HCT116 (cell line): ENCODE measurements at regions not wholly inside any gene's neighbourhood (a gene's known extent, or its start where the extent isn't known, plus 50 kb on each side); places are given as distances from the start of the nearest gene placed in this dataset.

ENCODE experiments used
- ATAC-seq: fragments of 200-7000 bp; cut with Tn5 transposase; 2 replicates; pipeline ENCODE4 v1.9.1; 2020; ENCODE audit warnings: mild to moderate bottlenecking, moderate library complexity
- BruUV-seq: library from RNA; stranded (reverse); fragments of 400-500 nt; replicated peaks from 2 replicates; lab custom pipeline; 2021; lab: Mats Ljungman, UMichigan
- CTCF ChIA-PET: fragments of 300-600 bp; sonication (Branson Sonifier 250); formaldehyde crosslinking; loops from one replicate; lab custom pipeline; 2021; ENCODE audit warnings: antibody characterized with exemption; lab: Charles Lee
- POLR2A ChIA-PET: fragments of 300-600, 350-600 bp; sonication (Branson Sonifier 250); formaldehyde crosslinking; loops from one replicate; lab custom pipeline; 2021; ENCODE audit warnings: antibody characterized with exemption; lab: Charles Lee
- RAD21 ChIA-PET, 2 experiments: fragments of 300-600 bp; sonication (Branson Sonifier 250); formaldehyde crosslinking; loops; one replicate each; lab custom pipeline; 2023; ENCODE audit warnings: low total read pairs in 2 of 2; ENCODE audit not compliant: uncharacterized antibody in 2 of 2, unreplicated experiment in 2 of 2, low non-redundant PET in 1 of 2; lab: Charles Lee
- DNase-seq: peaks from one replicate; pipeline ENCODE4 v3.0.0-alpha.2; 2010; ENCODE audit warnings: low read depth, low spot score
- H2AFZ ChIP-seq: fragments of 200-600 bp; shearing (Covaris generic), sonication (generic); 2 replicates; pipeline ENCODE4 v1.6.1; 2017; ENCODE audit warnings: low read depth, mixed run types, mixed read lengths, antibody characterized with exemption, low read length; ENCODE audit not compliant: poor library complexity, severe bottlenecking
- H3K27ac ChIP-seq: 2 replicates; pipeline ENCODE4 v1.5.1; 2012; ENCODE audit warnings: low read depth, low read length
- H3K27me3 ChIP-seq: fragments of 200-600 bp; sonication (generic); 2 replicates; pipeline ENCODE4 v1.6.1; 2016; ENCODE audit warnings: mixed run types, low read length, mixed read lengths; ENCODE audit not compliant: insufficient read depth
- H3K36me3 ChIP-seq, 2 experiments: fragments of 200-500 bp in 1 of 2; fragments of 200-600 bp in 1 of 2; sonication (Bioruptor generic) in 1 of 2; sonication (generic) in 1 of 2; 2 replicates each; pipeline versions ENCODE4 v1.5.1 to v1.6.1; 2014 to 2016; ENCODE audit warnings: low read length in 2 of 2, inconsistent platforms in 1 of 2, mixed read lengths in 1 of 2, mixed run types in 1 of 2; ENCODE audit not compliant: insufficient read depth in 2 of 2, control insufficient read depth in 1 of 2
- H3K4me1 ChIP-seq, 2 experiments: fragments of 200-600 bp in 1 of 2; sonication (generic) in 1 of 2; 2 replicates each; pipeline versions ENCODE4 v1.5.1 to v1.6.1; 2012 to 2017; ENCODE audit warnings: low read length in 2 of 2, inconsistent platforms in 1 of 2, mild to moderate bottlenecking in 1 of 2, mixed read lengths in 1 of 2, mixed run types in 1 of 2, moderate library complexity in 1 of 2; ENCODE audit not compliant: insufficient read depth in 2 of 2, control insufficient read depth in 1 of 2
- H3K4me2 ChIP-seq: fragments of 200-600 bp; sonication (generic); 2 replicates; pipeline ENCODE4 v1.6.1; 2017; ENCODE audit warnings: mixed run types, low read length, mixed read lengths
- H3K4me3 ChIP-seq, 2 experiments: fragments of 200-600 bp in 1 of 2; sonication (generic) in 1 of 2; replicated peaks in 1 of 2; 2 replicates each; pipeline ENCODE4 v1.5.1; 2011 to 2016; ENCODE audit warnings: low read length in 2 of 2, control low read depth in 1 of 2, low read depth in 1 of 2, mild to moderate bottlenecking in 1 of 2, mixed read lengths in 1 of 2, mixed run types in 1 of 2
- H3K79me2 ChIP-seq: fragments of 200-600 bp; sonication (generic); 2 replicates; pipeline ENCODE4 v1.6.1; 2017; ENCODE audit warnings: mild to moderate bottlenecking, mixed run types, low read length, moderate library complexity, mixed read lengths; ENCODE audit not compliant: insufficient read depth
- H3K9ac ChIP-seq: fragments of 200-600 bp; sonication (generic); 2 replicates; pipeline ENCODE4 v1.6.1; 2016; ENCODE audit warnings: low read length, mixed read lengths
- H3K9me2 ChIP-seq: fragments of 200-600 bp; sonication (generic), shearing (Covaris generic); 2 replicates; pipeline ENCODE4 v1.6.1; 2017; ENCODE audit warnings: mixed run types, mild to moderate bottlenecking, moderate library complexity; ENCODE audit not compliant: insufficient read depth
- H3K9me3 ChIP-seq, 2 experiments: fragments of 200-500 bp in 1 of 2; fragments of 200-600 bp in 1 of 2; sonication (Bioruptor generic) in 1 of 2; sonication (generic) in 1 of 2; 2 replicates each; pipeline ENCODE4 v1.6.1; 2014 to 2017; ENCODE audit warnings: low read length in 2 of 2, mixed read lengths in 2 of 2, inconsistent platforms in 1 of 2, low read depth in 1 of 2, mild to moderate bottlenecking in 1 of 2, mixed run types in 1 of 2, moderate library complexity in 1 of 2; ENCODE audit not compliant: control insufficient read depth in 1 of 2, insufficient read depth in 1 of 2
- H4K20me1 ChIP-seq: fragments of 200-600 bp; sonication (generic), shearing (Covaris generic); 2 replicates; pipeline ENCODE4 v1.6.1; 2017; ENCODE audit warnings: mixed run types, mild to moderate bottlenecking, moderate library complexity; ENCODE audit not compliant: insufficient read depth
- ATF3 ChIP-seq: IDR thresholded peaks from 2 replicates; pipeline ENCODE4 v1.6.1; 2012
- CTCF ChIP-seq, 3 experiments: fragments of 200-600 bp in 1 of 3; sonication (generic) in 1 of 3; IDR thresholded peaks in 2 of 3; conservative IDR thresholded peaks in 1 of 3; 2 replicates each; pipeline ENCODE4 v1.5.1; 2012 to 2017; ENCODE audit warnings: low read depth in 2 of 3, low read length in 2 of 3, antibody characterized with exemption in 1 of 3, borderline replicate concordance in 1 of 3, control low read depth in 1 of 3, mild to moderate bottlenecking in 1 of 3, mixed read lengths in 1 of 3, mixed run types in 1 of 3, moderate library complexity in 1 of 3; ENCODE audit not compliant: insufficient read depth in 1 of 3
- FOSL1 ChIP-seq: IDR thresholded peaks from 2 replicates; pipeline ENCODE4 v1.6.1; 2012; ENCODE audit warnings: low read depth
- JUND ChIP-seq: IDR thresholded peaks from 2 replicates; pipeline ENCODE4 v1.6.1; 2012
- REST ChIP-seq: IDR thresholded peaks from 2 replicates; pipeline ENCODE4 v1.6.1; 2012; ENCODE audit warnings: low read depth
- SIN3A ChIP-seq: IDR thresholded peaks from 2 replicates; pipeline ENCODE4 v1.6.1; 2012; ENCODE audit warnings: low read depth
- ZBTB33 ChIP-seq: IDR thresholded peaks from 2 replicates; pipeline ENCODE4 v1.6.1; 2011; ENCODE audit warnings: mild to moderate bottlenecking, low read length, moderate library complexity; ENCODE audit not compliant: insufficient replicate concordance; ENCODE audit errors: extremely low read depth
- intact Hi-C: fragments of 100-400 bp; cut with micrococcal nuclease; formaldehyde crosslinking; loops from 2 replicates; pipeline ENCODE4 v1.10.0; 2022

GRCh38 chr3:90128391-90128790, 1021.0 kb downstream of the EPHA3 start:
- H3K9me2 ChIP-seq = no peaks in the 10 kb centered on the region
- no peaks in the 10 kb centered on the region for H3K79me2 ChIP-seq
- H3K27ac ChIP-seq = no peak overlapping the region
- BruUV-seq = no TSS peak
- H3K27me3 ChIP-seq = no peaks in the 10 kb centered on the region
- ChIA-PET CTCF (no interaction called here), POLR2A (no interaction called here), RAD21 (no interaction called here)
- intact Hi-C loops = no loop called here
- DNase-seq (no peak), ATAC-seq (no peak)
- H4K20me1 ChIP-seq = no peaks in the 10 kb centered on the region
- no peak overlapping the region for H2AFZ ChIP-seq
- H3K9me3 ChIP-seq = peaks cover 4 to 10% of the 10 kb centered on the region in 2 experiments; a peak in 3 of 4 replicates
- H3K4me2 ChIP-seq = no peak overlapping the region
- H3K4me3 ChIP-seq = no peak overlapping the region
- TF ChIP-seq JUND = no peak
- no peak for TF ChIP-seq FOSL1
- TF ChIP-seq ZBTB33 = no peak
- TF ChIP-seq ATF3 = no peak
- no peak for TF ChIP-seq SIN3A
- no peak for TF ChIP-seq CTCF (IDR thresholded peaks at IDR 0.05 in 2 of 3, conservative IDR thresholded peaks at IDR 0.05 in 1 of 3; ENCODE audit: borderline replicate concordance in 1 of 3, insufficient read depth in 1 of 3, low read depth in 2 of 3, low read length in 2 of 3)
- no peak for TF ChIP-seq REST
- no peaks in the 10 kb centered on the region for H3K36me3 ChIP-seq
- H3K9ac ChIP-seq = no peak overlapping the region
- H3K4me1 ChIP-seq = no peaks in the 10 kb centered on the region
